HG03575 (cell line): ENCODE measurements at regions not wholly inside any gene's neighbourhood (a gene's known extent, or its start where the extent isn't known, plus 50 kb on each side); places are given as distances from the start of the nearest gene placed in this dataset.
A peak's percentile ranks its signal among the peaks of the same experiment; 100 is the strongest.
"Not testable (repeated sequence)": the region's sequence is repeated elsewhere in the genome, so short reads cannot be mapped to it uniquely, and the experiment has no call there.

Source experiments
- ATAC-seq: cut with Tn5 transposase; IDR thresholded peaks from one replicate; pipeline ENCODE4 v1.9.1; 2021; ENCODE audit not compliant: unreplicated experiment, insufficient number of reproducible peaks, low FRiP score; ENCODE audit errors: extremely low read depth

DNA sequence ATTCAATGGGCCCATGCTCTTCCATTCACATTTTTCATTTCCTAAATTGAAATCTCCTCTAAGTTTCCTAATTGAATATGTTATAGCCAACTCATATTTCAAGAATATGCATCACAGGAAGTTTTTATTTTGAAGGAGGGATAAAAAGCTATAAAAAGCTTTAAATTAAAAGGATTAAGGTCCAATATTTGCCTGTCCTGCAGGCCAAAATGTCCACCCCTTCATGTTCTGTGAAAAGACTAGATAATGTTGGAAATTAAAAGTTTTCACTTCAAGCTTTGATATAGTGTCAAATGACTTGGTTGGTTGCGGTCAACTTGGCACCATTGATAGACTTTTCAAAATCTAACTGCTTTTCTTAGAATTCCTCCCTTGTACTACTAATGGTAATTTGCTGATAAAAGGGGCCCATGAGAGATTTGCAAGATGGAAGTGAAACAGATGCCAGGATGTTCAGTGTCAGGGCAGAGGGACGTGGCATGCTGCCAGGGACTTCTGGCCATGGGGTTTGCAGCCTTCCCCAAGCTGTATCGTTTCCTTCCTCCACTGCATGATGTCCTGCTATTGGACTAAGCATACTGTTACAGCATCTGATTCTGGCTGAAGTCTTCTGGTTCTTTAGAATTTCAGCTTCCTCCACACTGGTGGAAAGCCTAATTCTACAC is 547.3 kb upstream of the MIR17HG start:
- ATAC-seq: no peak

- no peak for ATAC-seq
Observed at GRCh38 chr13:90801621-90802020, 545.9 kb upstream of the MIR17HG start.

DNA sequence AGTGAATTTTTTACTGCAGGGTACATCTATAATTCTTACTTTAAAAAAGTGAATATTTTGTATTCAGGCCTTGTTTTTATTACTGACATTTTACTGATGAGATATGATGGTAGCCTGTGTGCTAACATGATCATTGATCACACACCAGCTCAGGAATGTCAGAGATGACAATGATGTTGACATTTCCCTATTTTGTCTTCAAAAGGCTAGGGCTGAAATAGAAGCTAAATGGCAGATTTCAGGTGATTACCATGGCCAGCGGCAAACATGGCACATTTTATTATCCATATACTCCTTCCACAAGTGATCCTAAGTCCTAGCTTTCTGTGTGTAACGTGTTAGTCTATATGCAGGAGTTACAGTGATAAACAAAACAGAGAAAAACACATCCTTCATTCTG is 544.3 kb upstream of the MIR17HG start:
- ATAC-seq: no peak

- no peak for ATAC-seq
Observed at GRCh38 chr13:90806016-90806615, 541.4 kb upstream of the MIR17HG start.

DNA sequence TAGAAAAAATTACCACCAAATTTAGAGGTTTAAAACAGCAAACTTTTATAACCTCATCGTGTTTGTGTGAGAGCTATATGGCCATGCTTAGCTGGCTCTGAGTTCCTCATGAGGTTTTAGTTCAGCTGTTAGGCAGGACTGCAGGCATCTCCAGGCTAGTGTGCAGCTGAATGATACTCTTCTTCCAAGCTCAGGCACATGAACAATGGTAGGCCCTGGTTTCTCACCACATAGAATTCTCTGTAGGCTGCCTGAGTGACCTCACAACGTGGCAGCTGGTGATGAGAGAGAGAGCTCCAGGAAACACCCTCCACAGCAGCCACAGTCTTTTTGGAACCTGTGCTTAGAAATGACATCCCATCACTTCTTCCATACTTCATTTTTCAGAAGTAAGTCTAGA is 540.6 kb upstream of the MIR17HG start:
- no peak for ATAC-seq

- no peak for ATAC-seq
Observed at GRCh38 chr13:90808838-90809237, 538.6 kb upstream of the MIR17HG start.

DNA sequence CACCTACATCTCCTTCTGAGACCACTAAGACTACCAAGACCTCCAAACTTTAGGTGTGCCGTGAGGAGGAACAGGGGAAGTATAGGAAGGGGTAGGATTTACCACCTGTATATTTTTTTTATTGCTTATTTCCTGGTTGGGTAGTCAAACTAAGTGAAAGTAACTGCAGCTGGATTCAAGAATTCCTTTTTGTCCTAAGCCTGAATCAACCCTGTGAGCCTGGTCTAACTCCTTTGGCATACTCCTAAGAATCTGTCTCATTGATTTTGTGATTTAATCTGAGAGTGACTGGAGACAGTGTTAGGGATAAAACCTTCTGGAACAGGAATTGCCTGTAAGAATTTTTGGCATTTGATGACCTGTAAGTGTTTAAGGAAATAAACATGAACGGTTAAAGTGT is 523.5 kb upstream of the MIR17HG start:
- no peak for ATAC-seq

DNA sequence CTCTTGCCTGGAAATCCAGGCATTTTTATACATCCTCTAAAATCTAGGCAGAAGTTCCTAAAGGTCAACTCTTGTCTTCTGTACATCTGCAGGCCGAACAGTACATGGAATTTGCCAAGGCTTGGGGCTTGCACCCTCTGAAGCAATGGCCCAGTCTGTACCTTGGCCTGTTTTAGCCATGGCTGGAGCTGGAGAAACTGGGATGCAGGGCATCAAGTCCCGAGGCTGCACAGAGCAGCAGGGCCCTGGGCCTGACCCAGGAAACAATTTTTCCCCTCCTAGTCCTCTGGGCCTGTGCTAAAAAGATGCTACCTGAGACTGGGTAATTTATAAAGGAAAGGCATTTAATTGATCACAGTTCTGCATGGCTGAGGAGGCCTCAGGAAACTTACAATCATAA is 520.8 kb upstream of the MIR17HG start:
- ATAC-seq: no peak

GRCh38 chr13:90830782-90831181 is 516.7 kb upstream of the MIR17HG start:
- no peak for ATAC-seq

DNA sequence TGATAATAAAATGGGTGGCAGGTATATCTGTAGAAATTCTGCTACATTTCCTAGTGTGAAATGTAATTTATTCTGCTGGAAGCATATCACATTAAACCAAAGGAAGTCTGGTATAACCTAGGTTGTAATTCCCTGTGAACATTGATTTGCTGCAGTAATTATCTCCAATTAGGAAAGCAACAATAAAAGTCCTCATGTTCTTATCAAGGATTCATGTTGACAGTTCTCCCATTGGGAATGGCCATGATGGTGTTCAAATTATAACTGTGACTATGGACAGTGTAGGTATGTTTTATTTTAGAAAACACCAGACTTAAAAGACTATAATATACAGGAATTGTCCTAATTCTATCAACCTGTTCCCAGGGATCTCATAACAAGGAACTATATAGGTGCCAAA is 513.5 kb upstream of the MIR17HG start:
- no peak for ATAC-seq

DNA sequence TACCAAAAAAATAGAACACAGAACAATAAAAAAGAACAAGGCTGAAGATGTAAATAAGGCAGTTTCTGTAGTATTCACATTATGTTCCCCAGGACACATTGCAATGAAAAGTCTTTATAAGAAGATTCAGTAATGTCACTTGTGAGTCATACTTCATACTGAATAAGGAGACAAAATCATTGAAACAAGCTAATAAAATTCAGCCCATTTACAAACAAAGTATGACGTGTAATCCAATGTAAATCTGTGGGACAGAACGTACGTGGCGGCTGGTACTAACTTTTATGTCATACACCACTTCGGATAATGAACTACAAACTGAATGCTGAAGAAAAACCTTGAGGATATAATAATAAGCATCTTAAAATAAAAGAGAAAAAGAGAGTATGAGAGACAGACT is 512.8 kb upstream of the MIR17HG start:
- ATAC-seq: no peak

DNA sequence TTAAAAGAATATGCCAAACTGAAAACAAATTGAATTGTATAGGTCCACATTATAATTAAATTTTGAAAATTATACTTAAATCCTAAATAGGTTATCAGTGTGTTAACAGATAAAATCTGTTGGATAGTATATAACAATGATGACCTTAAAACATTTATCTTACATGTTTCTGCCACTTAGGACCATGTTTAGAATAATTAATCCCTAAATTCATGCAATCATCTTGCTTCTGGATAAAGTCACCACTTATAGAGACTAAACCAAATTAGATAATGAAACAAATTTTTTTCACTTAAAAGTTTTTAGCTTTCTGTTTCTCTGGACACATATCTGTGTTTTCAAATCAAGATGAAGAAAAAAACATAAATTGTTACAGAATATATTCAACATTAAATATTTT is 511.7 kb upstream of the MIR17HG start:
- ATAC-seq: no peak

GRCh38 chr13:90838317-90838960 is 509.0 kb upstream of the MIR17HG start:
- ATAC-seq: no peak

DNA sequence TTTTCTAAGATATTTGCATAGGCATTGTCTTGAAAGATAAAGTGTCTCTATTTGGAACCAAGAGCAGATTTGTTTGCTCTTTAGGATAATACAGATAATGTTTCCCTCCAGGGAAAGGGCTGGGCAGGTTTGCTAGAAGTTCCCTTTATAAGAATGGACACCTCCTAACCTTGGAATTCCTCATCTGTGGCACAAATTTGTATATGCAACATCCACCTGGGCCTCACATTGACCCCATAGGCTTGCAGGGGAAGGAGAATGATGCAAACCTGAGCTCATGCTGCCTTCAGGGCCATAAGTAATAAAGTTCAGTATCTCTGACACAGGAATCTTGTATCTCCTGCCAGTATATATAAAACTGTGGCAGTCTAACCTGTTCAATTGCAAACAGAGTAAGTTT is 508.4 kb upstream of the MIR17HG start:
- no peak for ATAC-seq

DNA sequence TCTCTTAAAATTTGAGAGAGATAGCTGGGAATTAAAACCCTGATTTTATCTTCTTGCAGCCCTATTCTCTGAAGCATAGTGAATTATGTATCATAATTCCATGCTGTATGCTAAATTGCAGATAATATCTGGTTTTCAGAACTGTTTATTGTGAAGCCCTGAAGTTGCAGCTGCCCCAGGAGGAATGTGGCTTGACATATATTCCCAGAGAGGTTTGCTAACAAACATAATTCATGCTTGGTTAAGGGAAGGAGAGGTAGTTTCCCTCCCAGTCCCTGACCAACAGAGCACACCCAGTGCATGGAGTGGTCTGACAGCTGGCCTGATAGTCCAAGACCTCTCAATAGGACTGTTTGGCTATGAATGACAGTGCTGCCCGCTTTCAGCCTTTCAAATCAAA is 500.6 kb upstream of the MIR17HG start:
- ATAC-seq: no peak

GRCh38 chr13:90853666-90854065 is 493.8 kb upstream of the MIR17HG start:
- not testable (repeated sequence) for ATAC-seq

- no peak for ATAC-seq
Observed at GRCh38 chr13:90857921-90858320, 489.6 kb upstream of the MIR17HG start.

GRCh38 chr13:90866006-90866405 is 481.5 kb upstream of the MIR17HG start:
- ATAC-seq: no peak

DNA sequence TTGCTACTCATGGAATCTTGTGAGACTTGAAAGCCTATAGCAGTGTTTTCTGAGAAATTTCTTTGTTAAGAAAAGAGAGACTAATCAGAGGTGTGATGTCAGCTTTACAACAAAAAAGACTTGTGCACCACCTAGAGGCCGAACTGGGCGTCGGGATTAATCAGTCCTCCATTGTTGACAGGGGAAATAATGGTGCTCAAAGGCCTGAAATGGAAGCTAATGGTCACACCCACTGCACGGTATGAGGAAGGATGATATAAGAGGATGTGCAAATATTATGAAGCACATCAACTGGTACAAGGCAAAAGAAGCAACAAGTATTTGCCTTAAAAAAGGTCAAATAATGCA is 480.2 kb upstream of the MIR17HG start:
- ATAC-seq: peak; percentile 94

DNA sequence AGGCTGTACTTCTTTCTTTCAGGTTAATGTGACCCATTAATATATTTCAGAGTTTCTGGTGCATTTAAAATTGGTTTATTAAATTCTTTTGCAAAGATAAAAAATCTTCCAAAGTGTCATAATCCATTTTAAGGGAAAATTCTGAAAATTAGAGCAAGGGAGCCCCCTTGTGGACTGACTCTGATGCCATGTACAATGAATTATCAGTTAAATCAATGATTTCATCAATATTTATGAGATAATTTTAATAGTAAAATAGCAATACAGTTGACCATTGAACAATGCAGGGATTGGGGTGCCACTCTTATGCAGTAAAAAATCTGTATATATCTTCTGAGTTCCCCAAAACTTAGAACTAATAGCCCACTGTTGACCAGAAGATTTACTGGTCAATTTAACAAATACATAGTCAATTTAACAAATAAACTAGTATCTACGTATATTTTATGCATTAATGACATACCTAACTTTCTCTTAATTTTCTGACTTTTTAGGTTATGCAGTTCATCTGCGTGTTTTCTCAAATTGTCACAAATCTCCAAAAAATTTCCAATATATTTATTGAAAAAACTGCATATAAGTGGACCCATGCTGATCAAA is 479.1 kb upstream of the MIR17HG start:
- ATAC-seq: no peak
